HEK293T (cell line): ENCODE measurements at regions not wholly inside any gene's neighbourhood (a gene's known extent, or its start where the extent isn't known, plus 50 kb on each side); places are given as distances from the start of the nearest gene placed in this dataset.
"Not testable (repeated sequence)": the region's sequence is repeated elsewhere in the genome, so short reads cannot be mapped to it uniquely, and the experiment has no call there.

Source experiments
- ARNT ChIP-seq: fragments of 450-650 bp; IDR thresholded peaks from 2 replicates; pipeline ENCODE4 v1.6.1; 2017; ENCODE audit warnings: mild to moderate bottlenecking
- BHLHE40 ChIP-seq: fragments of 450-650 bp; IDR thresholded peaks from 2 replicates; pipeline ENCODE4 v1.6.1; 2016; ENCODE audit warnings: mild to moderate bottlenecking, moderate library complexity, borderline replicate concordance
- CTBP1 ChIP-seq: fragments of 450-650 bp; IDR thresholded peaks from 2 replicates; pipeline ENCODE4 v1.6.1; 2016; ENCODE audit warnings: borderline replicate concordance
- FOXA1 ChIP-seq: fragments of 450-650 bp; IDR thresholded peaks from 2 replicates; pipeline ENCODE4 v1.6.1; 2016; ENCODE audit warnings: mild to moderate bottlenecking
- FOXK2 ChIP-seq: fragments of 450-650 bp; IDR thresholded peaks from 2 replicates; pipeline ENCODE4 v1.6.1; 2016; ENCODE audit warnings: mild to moderate bottlenecking
- FOXM1 ChIP-seq: fragments of 450-650 bp; IDR thresholded peaks from 2 replicates; pipeline ENCODE4 v1.6.1; 2017; ENCODE audit warnings: mild to moderate bottlenecking, borderline replicate concordance
- HDGF ChIP-seq: fragments of 450-650 bp; IDR thresholded peaks from 2 replicates; pipeline ENCODE4 v1.6.1; 2017; ENCODE audit warnings: antibody characterized with exemption, borderline replicate concordance
- L3MBTL2 ChIP-seq: fragments of 450-650 bp; conservative IDR thresholded peaks from 2 replicates; pipeline ENCODE4 v1.6.1; 2016; ENCODE audit warnings: mild to moderate bottlenecking
- LEF1 ChIP-seq: fragments of 450-650 bp; IDR thresholded peaks from 2 replicates; pipeline ENCODE4 v1.6.1; 2017; ENCODE audit warnings: mild to moderate bottlenecking, borderline replicate concordance
- SP1 ChIP-seq: fragments of 450-650 bp; IDR thresholded peaks from 2 replicates; pipeline ENCODE4 v1.6.1; 2017
- TARDBP ChIP-seq: fragments of 450-650 bp; IDR thresholded peaks from 2 replicates; pipeline ENCODE4 v1.6.1; 2016
- ZNF384 ChIP-seq: fragments of 450-650 bp; IDR thresholded peaks from 2 replicates; pipeline ENCODE4 v1.6.1; 2016

GRCh38 chr9:103611950-103612349 is 482.2 kb upstream of the SMC2 start:
- TF ChIP-seq CTBP1, FOXM1, FOXK2, ZNF384, HDGF, LEF1, ARNT, L3MBTL2, BHLHE40, FOXA1, TARDBP, SP1: not testable (repeated sequence)
